NT2/D1 (cell line): ENCODE measurements at regions not wholly inside any gene's neighbourhood (a gene's known extent, or its start where the extent isn't known, plus 50 kb on each side); places are given as distances from the start of the nearest gene placed in this dataset.

ENCODE experiments used
- DNase-seq: peaks from one replicate; pipeline ENCODE4 v3.0.0-alpha.2; 2011; ENCODE audit warnings: low read depth, low spot score
- H3K27me3 ChIP-seq: 2 replicates; pipeline ENCODE4 v1.6.0; 2011; ENCODE audit warnings: mild to moderate bottlenecking; ENCODE audit not compliant: insufficient read length, insufficient read depth
- H3K36me3 ChIP-seq: 2 replicates; pipeline ENCODE4 v1.6.1; 2011; ENCODE audit warnings: mild to moderate bottlenecking, low read length, mixed read lengths; ENCODE audit not compliant: insufficient read depth, insufficient read length
- H3K4me1 ChIP-seq: 2 replicates; pipeline ENCODE4 v1.5.1; 2011; ENCODE audit not compliant: insufficient read depth, insufficient read length
- H3K4me3 ChIP-seq: 2 replicates; pipeline ENCODE4 v1.5.1; 2011; ENCODE audit warnings: low read depth; ENCODE audit not compliant: insufficient read length
- H3K9ac ChIP-seq: 2 replicates; pipeline ENCODE4 v1.6.0; 2011; ENCODE audit warnings: low read depth; ENCODE audit not compliant: insufficient read length
- H3K9me3 ChIP-seq: 2 replicates; pipeline ENCODE4 v1.5.1; 2011; ENCODE audit warnings: mild to moderate bottlenecking, low read length; ENCODE audit not compliant: insufficient read depth
- SUZ12 ChIP-seq: IDR thresholded peaks from 2 replicates; pipeline ENCODE4 v1.6.1; 2011; ENCODE audit not compliant: insufficient read length, insufficient read depth; ENCODE audit errors: extremely low read depth
- YY1 ChIP-seq: IDR thresholded peaks from 2 replicates; pipeline ENCODE4 v1.6.1; 2011; ENCODE audit not compliant: insufficient read length, insufficient read depth
- ZNF274 ChIP-seq: IDR thresholded peaks from 2 replicates; pipeline ENCODE4 v1.6.1; 2011; ENCODE audit warnings: mild to moderate bottlenecking, low read depth, low read length

DNA sequence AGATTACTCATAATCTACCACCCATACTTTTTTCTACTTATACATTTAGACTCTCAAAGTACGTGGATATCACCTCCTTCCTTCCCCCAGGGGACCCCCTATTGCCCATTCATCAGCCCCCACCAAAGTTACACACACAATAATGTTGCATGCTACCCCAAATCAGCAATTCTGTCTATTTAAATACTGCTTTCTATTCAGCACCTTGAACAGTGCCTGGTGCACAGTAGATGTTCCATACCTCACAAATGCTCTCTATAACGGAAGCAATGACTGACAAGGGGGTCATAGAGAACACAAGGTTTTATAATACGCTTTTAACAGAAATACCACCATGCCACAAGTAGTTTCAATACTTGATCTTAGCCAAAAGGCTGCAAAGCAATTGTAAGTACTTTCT is 370.7 kb downstream of the MIAT start:
- Histone ChIP-seq H3K36me3 (no peaks in the 10 kb centered on the region), H3K4me3 (no peak overlapping the region), H3K9ac (no peak overlapping the region), H3K4me1 (peaks cover 2% of the 10 kb centered on the region), H3K9me3 (no peaks in the 10 kb centered on the region), H3K27me3 (no peaks in the 10 kb centered on the region)
- DNase-seq, result no peak
- TF ChIP-seq SUZ12, result no peak
- no peak for TF ChIP-seq YY1
- no peak for TF ChIP-seq ZNF274

DNA sequence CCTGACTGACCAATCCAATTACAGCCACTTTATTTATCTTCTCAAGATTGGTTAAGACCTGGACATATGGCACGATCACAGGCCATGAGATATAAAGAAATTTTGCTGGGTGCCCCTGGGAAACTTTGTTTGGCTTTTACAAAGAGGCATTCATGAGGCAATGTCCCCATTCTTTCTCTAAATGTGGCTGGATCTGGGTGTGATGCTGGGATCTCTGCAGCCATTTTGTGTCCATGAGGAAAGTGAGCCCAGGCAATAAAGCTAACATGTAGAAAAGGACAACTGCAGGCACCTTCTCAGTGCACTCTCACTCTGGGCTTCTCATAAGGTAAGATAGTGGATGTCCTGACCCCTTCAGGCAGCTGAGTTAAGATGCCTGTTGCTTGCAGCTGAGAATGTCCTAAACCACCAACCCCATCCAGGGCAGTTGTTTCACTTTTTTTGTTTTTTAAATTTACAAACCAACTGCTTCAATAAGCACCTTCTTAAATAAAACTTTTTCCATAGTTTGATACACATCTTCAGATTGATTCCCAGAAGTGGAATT is 372.3 kb downstream of the MIAT start:
- TF ChIP-seq ZNF274 (no peak), SUZ12 (no peak), YY1 (no peak)
- H3K36me3 ChIP-seq, result no peaks in the 10 kb centered on the region
- no peaks in the 10 kb centered on the region for H3K27me3 ChIP-seq
- no peaks in the 10 kb centered on the region for H3K9me3 ChIP-seq
- no peak overlapping the region for H3K4me3 ChIP-seq
- H3K4me1 ChIP-seq, result peaks cover 2% of the 10 kb centered on the region
- H3K9ac ChIP-seq, result no peak overlapping the region
- no peak for DNase-seq

DNA sequence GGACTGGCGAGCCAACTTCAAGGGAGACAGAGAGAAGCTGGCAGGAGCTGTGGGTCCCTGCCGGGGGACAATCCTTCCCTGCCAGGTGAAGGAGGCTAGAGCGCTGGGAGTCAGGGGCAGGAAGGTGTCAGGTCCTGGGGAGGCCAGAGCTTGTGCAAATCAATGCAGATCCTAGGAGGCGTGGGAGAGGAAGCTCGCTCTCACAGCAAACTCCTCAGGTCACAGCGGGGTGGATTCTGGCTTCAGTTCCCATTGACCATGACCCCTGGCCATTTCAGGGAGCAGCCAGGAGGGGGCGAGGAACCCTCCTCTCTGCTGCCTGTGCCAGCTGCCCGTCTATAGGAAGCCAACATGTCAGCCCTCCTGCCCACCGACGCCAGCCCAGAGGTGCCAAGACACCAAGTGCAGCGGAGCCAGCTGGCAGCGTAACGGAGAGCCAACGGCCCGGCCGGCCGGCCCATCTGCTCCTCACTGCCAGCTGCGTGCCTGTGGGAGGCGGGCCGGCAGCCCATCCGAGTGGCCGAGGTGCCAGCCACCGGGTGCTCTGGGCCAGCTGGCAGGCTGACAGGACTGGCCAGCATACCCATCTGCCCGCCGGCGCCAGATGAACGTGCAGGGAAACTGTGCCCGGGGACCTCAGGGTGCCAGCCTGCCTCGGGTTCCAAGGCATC is 374.8 kb downstream of the MIAT start:
- TF ChIP-seq ZNF274, result no peak
- no peak for TF ChIP-seq YY1
- no peak for TF ChIP-seq SUZ12
- peaks cover 2% of the 10 kb centered on the region for H3K4me1 ChIP-seq
- no peak overlapping the region for H3K9ac ChIP-seq
- H3K9me3 ChIP-seq, result no peaks in the 10 kb centered on the region
- peak; percentile 36 for DNase-seq
- no peaks in the 10 kb centered on the region for H3K36me3 ChIP-seq
- H3K27me3 ChIP-seq, result no peaks in the 10 kb centered on the region
- H3K4me3 ChIP-seq, result no peak overlapping the region

DNA sequence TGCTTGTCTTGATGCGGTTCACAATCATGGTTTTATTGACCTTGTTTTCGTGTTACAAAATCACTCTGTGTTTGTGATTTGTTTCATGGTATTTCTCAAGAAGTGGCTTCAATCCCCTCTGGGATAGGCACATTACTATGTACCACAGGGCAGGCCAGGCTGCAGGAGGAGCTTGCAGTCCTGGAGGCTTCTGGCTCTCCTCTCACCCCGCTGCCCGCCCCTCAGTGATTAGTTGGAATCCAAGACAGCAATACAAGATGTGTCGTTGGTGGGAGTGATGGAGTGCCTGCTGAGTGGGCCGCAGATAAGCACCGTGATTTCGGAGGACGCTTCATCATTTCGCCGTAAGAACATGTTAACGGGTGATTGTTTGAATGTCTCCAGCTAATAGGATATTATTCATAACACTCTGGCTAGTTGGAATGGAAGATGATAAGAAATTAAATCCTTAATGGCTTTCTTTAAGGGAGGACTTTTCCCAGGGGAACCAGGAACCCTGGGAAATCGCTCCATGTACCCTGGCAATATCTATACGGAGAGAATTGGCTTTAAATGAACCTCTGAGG is 384.4 kb downstream of the MIAT start:
- Histone ChIP-seq H3K9ac (no peak overlapping the region), H3K27me3 (no peaks in the 10 kb centered on the region), H3K4me1 (no peaks in the 10 kb centered on the region), H3K4me3 (no peak overlapping the region), H3K9me3 (peaks cover 5% of the 10 kb centered on the region; the same call in 1 of the 2 replicates), H3K36me3 (no peaks in the 10 kb centered on the region)
- DNase-seq, result no peak
- TF ChIP-seq ZNF274 (no peak), YY1 (no peak), SUZ12 (no peak)

DNA sequence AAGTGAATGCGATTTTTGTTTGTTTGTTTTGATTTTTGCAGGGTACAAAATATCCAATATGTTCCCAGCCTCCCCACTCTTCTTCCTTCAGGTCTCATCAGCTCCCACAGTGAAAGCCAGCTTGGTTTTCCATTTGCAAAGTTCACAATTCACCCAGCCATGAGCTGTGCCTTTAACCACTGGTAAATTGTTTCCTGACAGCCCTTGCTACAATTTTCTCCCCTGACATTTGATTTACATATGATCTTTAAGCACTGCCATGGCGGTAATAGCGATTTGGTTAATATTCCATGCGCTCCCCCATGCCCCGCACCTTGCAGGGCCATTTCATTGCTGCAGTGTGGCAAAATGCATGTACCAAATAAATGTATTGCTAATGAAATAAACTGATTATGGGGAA is 385.9 kb downstream of the MIAT start:
- peaks cover 5% of the 10 kb centered on the region; the same call in 1 of the 2 replicates for H3K9me3 ChIP-seq
- H3K9ac ChIP-seq, result no peak overlapping the region
- no peak overlapping the region for H3K4me3 ChIP-seq
- no peaks in the 10 kb centered on the region for H3K27me3 ChIP-seq
- TF ChIP-seq YY1 (no peak), SUZ12 (no peak), ZNF274 (no peak)
- H3K36me3 ChIP-seq, result no peaks in the 10 kb centered on the region
- no peak for DNase-seq
- H3K4me1 ChIP-seq, result no peaks in the 10 kb centered on the region

DNA sequence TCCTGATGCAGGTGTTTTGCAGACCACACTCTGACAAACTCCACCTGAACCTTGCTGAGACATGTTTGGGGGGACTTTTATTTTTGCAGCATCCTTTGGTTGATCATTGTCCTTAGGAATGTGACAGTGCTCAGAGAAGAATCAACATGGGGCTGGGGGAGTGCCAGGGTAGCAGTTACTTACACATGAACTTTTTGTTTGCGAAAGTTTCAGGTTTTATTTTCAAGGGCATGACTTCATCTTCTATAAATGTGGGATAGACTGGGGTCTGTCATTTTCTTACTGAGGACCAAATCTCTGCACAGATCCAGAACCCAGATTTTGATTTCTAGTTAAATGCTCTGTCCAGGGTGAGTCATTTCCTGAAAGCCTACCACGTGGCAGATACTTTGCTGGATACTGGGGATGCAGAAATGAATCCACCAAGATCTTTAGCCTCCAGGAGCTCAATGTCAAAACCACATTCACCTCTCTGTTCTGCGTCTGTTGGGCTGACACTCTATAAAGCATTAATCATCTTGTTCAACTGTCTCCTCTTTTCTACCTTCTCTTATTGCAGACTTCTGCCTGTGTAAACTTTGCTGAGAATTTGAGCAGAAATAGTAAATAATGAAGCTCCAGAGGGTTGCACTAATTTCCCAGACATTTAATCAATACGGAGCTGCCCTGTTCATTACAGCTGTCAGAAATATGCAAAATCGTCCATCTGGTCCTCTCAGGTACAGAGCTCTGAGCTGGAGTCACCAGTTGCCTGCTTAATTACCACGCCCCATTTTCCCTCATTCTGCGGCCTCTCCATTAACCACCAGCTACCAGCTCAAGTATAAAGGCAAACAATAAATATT is 387.9 kb downstream of the MIAT start:
- DNase-seq, result no peak
- Histone ChIP-seq H3K4me3 (no peak overlapping the region), H3K9me3 (peaks cover 5% of the 10 kb centered on the region; the same call in 1 of the 2 replicates), H3K36me3 (no peaks in the 10 kb centered on the region), H3K9ac (no peak overlapping the region), H3K4me1 (no peaks in the 10 kb centered on the region), H3K27me3 (no peaks in the 10 kb centered on the region)
- TF ChIP-seq YY1 (no peak), SUZ12 (no peak), ZNF274 (no peak)
